Sigmoid colon (tissue), 6 donors: ENCODE measurements at regions not wholly inside any gene's neighbourhood (a gene's known extent, or its start where the extent isn't known, plus 50 kb on each side); places are given as distances from the start of the nearest gene placed in this dataset.
"Not testable (repeated sequence)": the region's sequence is repeated elsewhere in the genome, so short reads cannot be mapped to it uniquely, and the experiment has no call there.

Source experiments
- DNase-seq: peaks from one replicate; pipeline ENCODE4 v3.0.0-alpha.2; 2019
- H3K27ac ChIP-seq, 4 donors: fragments of 200-600 bp; sonication (generic); one replicate each; pipeline ENCODE4 v1.5.1; 2016 to 2019; ENCODE audit warnings: mild to moderate bottlenecking in 1 of 4
- H3K27me3 ChIP-seq, 3 donors: fragments of 200-600 bp; sonication (generic); one replicate each; pipeline ENCODE4 v1.5.1; 2019; ENCODE audit warnings: mild to moderate bottlenecking in 1 of 3
- H3K36me3 ChIP-seq, 4 donors: fragments of 200-600 bp; sonication (generic); one replicate each; pipeline ENCODE4 v1.5.1; 2016 to 2019
- H3K4me1 ChIP-seq, 4 donors: fragments of 200-600 bp; sonication (generic); one replicate each; pipeline ENCODE4 v1.5.1; 2017 to 2019
- H3K4me3 ChIP-seq, 4 donors: fragments of 200-600 bp; sonication (generic); one replicate each; pipeline ENCODE4 v1.5.1; 2017 to 2019; ENCODE audit warnings: mild to moderate bottlenecking in 2 of 4, moderate library complexity in 1 of 4
- H3K9me3 ChIP-seq, 4 donors: fragments of 200-600 bp in 3 of 4; sonication (generic) in 3 of 4; one replicate each; pipeline versions ENCODE4 v1.5.1 to v1.6.1; 2013 to 2019
- EP300 ChIP-seq, 4 donors: sonication (generic); formaldehyde crosslinking; IDR thresholded peaks; one replicate each; pipeline ENCODE4 v1.6.1; 2017; ENCODE audit warnings: antibody characterized with exemption in 4 of 4
- POLR2A ChIP-seq, 2 donors: fragments of 450-650 bp; IDR thresholded peaks; one replicate each; pipeline ENCODE4 v1.6.1; 2016; ENCODE audit warnings: antibody characterized with exemption in 2 of 2, mild to moderate bottlenecking in 2 of 2, moderate library complexity in 2 of 2
- POLR2AphosphoS5 ChIP-seq, 4 donors: sonication (generic); formaldehyde crosslinking; IDR thresholded peaks; one replicate each; pipeline ENCODE4 v1.6.1; 2017; ENCODE audit warnings: antibody characterized with exemption in 4 of 4
- WGBS, 2 donors: extraction: QIAGEN DNeasy Blood & Tissue Kit; methylation state at CpG; one replicate each; pipeline ENCODE4 v1.1.7; 2013; 5-methylcytosine and 5-hydroxymethylcytosine counted together
- intact Hi-C: fragments of 100-400 bp; cut with DNase I; formaldehyde crosslinking; loops from one replicate; pipeline ENCODE4 v1.15.1; 2023
- TF ChIP-seq, protein P1 (sequence below), 4 experiments: fragments of 450-650 bp in 3 of 4; fragments of 200-600 bp in 1 of 4; IDR thresholded peaks; one replicate each; pipeline ENCODE4 v1.5.1; 2016 to 2019; ENCODE audit warnings: antibody characterized with exemption in 4 of 4, mild to moderate bottlenecking in 3 of 4, moderate library complexity in 2 of 4
- donor health status: healthy with polysubstance abuse.
- donor health status: healthy.

DNA sequence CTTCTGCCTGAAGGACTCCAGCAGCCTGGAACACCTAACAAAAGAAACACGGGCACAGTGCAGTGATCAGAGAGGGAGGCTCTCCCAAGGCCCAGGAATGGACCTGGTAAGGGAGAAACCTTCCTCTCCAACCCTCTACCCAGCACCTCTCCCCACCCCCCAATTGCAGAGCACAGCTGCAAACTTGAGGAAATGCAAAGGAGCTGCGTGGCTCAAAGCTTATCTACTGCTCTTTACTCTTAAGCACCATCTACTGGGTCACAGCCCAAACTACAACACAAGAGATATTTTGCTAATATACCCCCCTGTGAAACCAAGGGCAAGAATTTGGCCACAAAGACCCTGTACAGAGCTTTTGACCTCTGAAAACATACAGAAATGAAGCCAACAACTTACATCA, 328.3 kb downstream of the OXSM start:
- H3K4me3 ChIP-seq, result no peak overlapping the region
- 46 to 52% methylated on average over 2 of the region's 2 CpGs for WGBS, 2 donors
- no peak overlapping the region for H3K27ac ChIP-seq
- intact Hi-C loops, result no loop called here
- H3K36me3 ChIP-seq, result no peaks in the 10 kb centered on the region
- no peak for TF ChIP-seq EP300 (IDR thresholded peaks at IDR 0.05)
- TF ChIP-seq, protein P1, sequence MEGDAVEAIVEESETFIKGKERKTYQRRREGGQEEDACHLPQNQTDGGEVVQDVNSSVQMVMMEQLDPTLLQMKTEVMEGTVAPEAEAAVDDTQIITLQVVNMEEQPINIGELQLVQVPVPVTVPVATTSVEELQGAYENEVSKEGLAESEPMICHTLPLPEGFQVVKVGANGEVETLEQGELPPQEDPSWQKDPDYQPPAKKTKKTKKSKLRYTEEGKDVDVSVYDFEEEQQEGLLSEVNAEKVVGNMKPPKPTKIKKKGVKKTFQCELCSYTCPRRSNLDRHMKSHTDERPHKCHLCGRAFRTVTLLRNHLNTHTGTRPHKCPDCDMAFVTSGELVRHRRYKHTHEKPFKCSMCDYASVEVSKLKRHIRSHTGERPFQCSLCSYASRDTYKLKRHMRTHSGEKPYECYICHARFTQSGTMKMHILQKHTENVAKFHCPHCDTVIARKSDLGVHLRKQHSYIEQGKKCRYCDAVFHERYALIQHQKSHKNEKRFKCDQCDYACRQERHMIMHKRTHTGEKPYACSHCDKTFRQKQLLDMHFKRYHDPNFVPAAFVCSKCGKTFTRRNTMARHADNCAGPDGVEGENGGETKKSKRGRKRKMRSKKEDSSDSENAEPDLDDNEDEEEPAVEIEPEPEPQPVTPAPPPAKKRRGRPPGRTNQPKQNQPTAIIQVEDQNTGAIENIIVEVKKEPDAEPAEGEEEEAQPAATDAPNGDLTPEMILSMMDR (IDR thresholded peaks at IDR 0.05), result peak in 1 of 4 experiments; percentile 22
- no peak for TF ChIP-seq POLR2AphosphoS5 (IDR thresholded peaks at IDR 0.05)
- TF ChIP-seq POLR2A (IDR thresholded peaks at IDR 0.05), result no peak
- DNase-seq, result no peak
- no peaks in the 10 kb centered on the region for H3K27me3 ChIP-seq
- no peaks in the 10 kb centered on the region for H3K4me1 ChIP-seq
- peaks cover 0 to 2% (median 0%) of the 10 kb centered on the region in 4 donors for H3K9me3 ChIP-seq

DNA sequence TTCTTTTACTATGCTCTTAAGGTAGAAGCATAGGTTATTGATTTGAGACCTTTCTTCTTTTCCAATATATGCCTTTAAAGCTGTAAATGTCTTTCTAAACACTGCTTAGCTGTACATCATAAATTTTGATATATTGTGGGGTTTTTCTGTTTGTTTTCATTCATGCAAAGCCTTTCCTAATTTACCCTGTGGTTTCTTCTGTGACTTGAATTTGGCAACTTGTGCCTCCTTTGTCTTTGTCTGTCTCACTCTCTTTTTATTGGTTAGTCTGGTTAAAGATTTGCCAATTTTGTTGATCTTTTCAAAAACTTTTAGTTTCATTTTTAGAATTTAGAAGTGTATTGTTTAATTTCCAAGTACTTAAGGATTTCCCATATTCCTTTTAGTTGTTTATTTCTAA, 343.1 kb downstream of the OXSM start:
- DNase-seq, result no peak
- H3K27me3 ChIP-seq, result no peaks in the 10 kb centered on the region
- intact Hi-C loops, result no loop called here
- peaks cover 0 to 6% (median 3%) of the 10 kb centered on the region in 4 donors for H3K4me1 ChIP-seq
- H3K4me3 ChIP-seq, result no peak overlapping the region
- H3K27ac ChIP-seq, result no peak overlapping the region
- H3K9me3 ChIP-seq, result no peaks in the 10 kb centered on the region
- no peaks in the 10 kb centered on the region for H3K36me3 ChIP-seq
- no peak for TF ChIP-seq POLR2A (IDR thresholded peaks at IDR 0.05)
- TF ChIP-seq, protein P1 (IDR thresholded peaks at IDR 0.05), result no peak
- TF ChIP-seq EP300 (IDR thresholded peaks at IDR 0.05), result no peak
- TF ChIP-seq POLR2AphosphoS5 (IDR thresholded peaks at IDR 0.05), result no peak

DNA sequence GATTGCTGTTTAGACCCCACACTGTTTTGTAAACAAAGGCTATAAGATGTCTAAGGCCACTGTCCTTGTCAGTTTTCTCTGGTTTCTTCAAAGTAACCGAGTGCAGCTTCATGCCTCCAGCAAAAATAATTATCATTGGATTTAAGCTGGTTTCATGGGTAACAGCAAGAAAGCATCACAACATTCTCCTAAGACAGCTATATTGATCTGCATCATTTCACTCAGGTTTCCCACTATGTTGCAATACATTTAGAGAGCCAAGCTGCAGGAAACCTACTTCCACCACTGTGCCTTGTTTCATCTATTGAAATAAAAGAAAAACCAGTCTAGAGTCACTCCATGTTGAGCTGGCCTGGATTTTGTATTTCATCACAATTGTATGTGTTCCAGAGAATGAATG, 351.4 kb downstream of the OXSM start:
- 56 to 84% methylated on average over 1 of the region's 1 CpG for WGBS, 2 donors
- no peak overlapping the region for H3K27ac ChIP-seq

DNA sequence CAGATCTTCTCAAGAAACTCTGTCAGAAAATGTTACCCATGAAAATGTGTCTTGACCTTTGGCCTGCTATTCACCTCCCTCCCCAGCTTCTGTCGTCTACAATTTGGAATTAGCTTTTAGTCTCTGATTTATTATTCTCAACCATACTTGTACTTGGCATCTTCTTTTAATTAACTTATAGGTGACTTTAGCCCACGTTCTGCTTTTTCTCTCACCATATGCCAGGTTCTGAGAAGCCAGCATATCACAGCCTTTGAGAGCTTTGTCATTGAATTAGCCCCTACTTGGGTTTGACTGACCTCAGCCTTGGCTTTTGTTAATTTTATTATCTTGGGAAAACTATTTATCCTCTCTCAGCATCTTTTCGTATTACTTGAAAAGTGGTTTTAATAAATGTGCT, 355.9 kb downstream of the OXSM start:
- DNase-seq, result no peak
- Histone ChIP-seq H3K4me3 (no peak overlapping the region), H3K9me3 (no peaks in the 10 kb centered on the region), H3K27me3 (no peaks in the 10 kb centered on the region), H3K36me3 (no peaks in the 10 kb centered on the region), H3K27ac (no peak overlapping the region), H3K4me1 (no peaks in the 10 kb centered on the region)
- TF ChIP-seq, protein P1 (IDR thresholded peaks at IDR 0.05), result no peak
- TF ChIP-seq EP300 (IDR thresholded peaks at IDR 0.05) (no peak), POLR2AphosphoS5 (IDR thresholded peaks at IDR 0.05) (no peak)
- 57 to 71% methylated on average over 3 of the region's 3 CpGs for WGBS, 2 donors
- intact Hi-C loops, result no loop called here

More for the DNA sequence above, 351.4 kb downstream of the OXSM start:
- no peaks in the 10 kb centered on the region for H3K9me3 ChIP-seq
- H3K27me3 ChIP-seq, result no peaks in the 10 kb centered on the region
- H3K4me3 ChIP-seq, result no peak overlapping the region
- no peaks in the 10 kb centered on the region for H3K36me3 ChIP-seq
- intact Hi-C loops, result no loop called here
- TF ChIP-seq POLR2AphosphoS5 (IDR thresholded peaks at IDR 0.05) (no peak), EP300 (IDR thresholded peaks at IDR 0.05) (no peak), POLR2A (IDR thresholded peaks at IDR 0.05) (no peak)
- TF ChIP-seq, protein P1 (IDR thresholded peaks at IDR 0.05), result no peak
- H3K4me1 ChIP-seq, result no peaks in the 10 kb centered on the region
- DNase-seq, result no peak

DNA sequence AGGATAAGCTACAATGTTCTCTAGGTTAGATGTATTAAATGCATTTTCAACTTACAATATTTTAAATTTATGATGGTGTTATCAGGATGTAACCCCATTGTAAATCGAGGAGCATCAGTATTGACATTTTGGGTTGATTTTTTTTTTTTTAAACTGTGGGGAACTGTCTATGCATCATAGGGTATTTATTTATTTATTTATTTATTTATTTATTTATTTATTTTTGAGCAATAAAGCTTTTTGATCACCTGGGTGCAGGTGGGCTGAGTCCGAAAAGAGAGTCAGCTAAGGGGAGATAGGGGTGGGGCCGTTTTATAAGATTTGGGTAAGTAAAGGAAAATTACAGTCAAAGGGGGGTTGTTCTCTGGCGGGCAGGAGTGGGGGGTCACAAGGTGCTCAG, 367.5 kb downstream of the OXSM start:
- H3K4me1 ChIP-seq, H3K27me3 ChIP-seq, DNase-seq, H3K9me3 ChIP-seq, H3K36me3 ChIP-seq, intact Hi-C loops, H3K4me3 ChIP-seq, H3K27ac ChIP-seq: not testable (repeated sequence)
- 84 to 89% methylated on average over 4 of the region's 4 CpGs for WGBS, 2 donors
